Pancreas (tissue), 10 donors: ENCODE measurements at regions not wholly inside any gene's neighbourhood (a gene's known extent, or its start where the extent isn't known, plus 50 kb on each side); places are given as distances from the start of the nearest gene placed in this dataset.

ENCODE experiments used
- ATAC-seq, 4 donors: fragments of 200-7000 bp; cut with Tn5 transposase; one replicate each; pipeline versions ENCODE4 v1.8.0 to v1.9.1; 2020; ENCODE audit warnings: mild to moderate bottlenecking in 4 of 4, moderate library complexity in 4 of 4
- DNase-seq, 6 donors: peaks; one replicate each; pipeline ENCODE4 v3.0.0-alpha.2; 2020
- FAIRE-seq: peaks from 2 replicates; lab custom pipeline; 2012; peaks lifted over from hg19 to GRCh38; lab: Jason Lieb, UNC
- H3K27ac ChIP-seq, 4 donors: fragments of 200-600 bp; sonication (generic); 1 replicate in 3 of 4; 2 replicates in 1 of 4; pipeline versions ENCODE4 v1.5.0 to v1.8.0; 2020
- H3K27me3 ChIP-seq, 4 donors: fragments of 200-600 bp; one replicate each; pipeline ENCODE4 v1.8.0; 2021
- H3K36me3 ChIP-seq, 3 donors: fragments of 200-600 bp; sonication (generic) in 1 of 3; one replicate each; pipeline versions ENCODE4 v1.5.0 to v1.8.0; 2020 to 2021
- H3K4me1 ChIP-seq, 3 donors: fragments of 200-600 bp; one replicate each; pipeline ENCODE4 v1.8.0; 2021
- H3K4me3 ChIP-seq, 4 donors: fragments of 200-600 bp; sonication (generic) in 2 of 4; one replicate each; pipeline versions ENCODE4 v1.5.0 to v1.8.0; 2020 to 2021
- H3K9me3 ChIP-seq, 4 donors: fragments of 200-600 bp; one replicate each; pipeline ENCODE4 v1.8.0; 2021
- WGBS, 2 donors: extraction: QIAGEN DNeasy Blood & Tissue Kit; methylation state at CpG; one replicate each; pipeline ENCODE4 v1.1.7; 2013; 5-methylcytosine and 5-hydroxymethylcytosine counted together
- intact Hi-C, 3 donors: fragments of 100-400 bp; cut with DNase I; formaldehyde crosslinking; loops; one replicate each; pipeline versions ENCODE4 v1.11.1 to v1.14.2; 2022
- TF ChIP-seq, protein P1 (sequence below), 4 donors: fragments of 200-600 bp; sonication (generic) in 3 of 4; IDR thresholded peaks; one replicate each; pipeline versions ENCODE4 v1.5.0 to v1.8.0; 2021; ENCODE audit warnings: antibody characterized with exemption in 4 of 4
- donor health status: healthy with polysubstance abuse.
- donor health status: DM: no; HTN: no; CAD: no; lungs with moderate emphysema.
- donor health status: DM: no; HTN: no; CAD: no.
- donor health status: control.
- donor health status: control.
- donor health status: Bipolar disorder and iron deficiency.
- donor health status: DM: yes; HTN: yes; CAD: no.
- donor health status: DM: no; HTN: no; CAD: no.
- donor health status: DM: no; HTN: no; CAD: no.
- donor health status: DM: yes; HTN: yes; CAD: no.

DNA sequence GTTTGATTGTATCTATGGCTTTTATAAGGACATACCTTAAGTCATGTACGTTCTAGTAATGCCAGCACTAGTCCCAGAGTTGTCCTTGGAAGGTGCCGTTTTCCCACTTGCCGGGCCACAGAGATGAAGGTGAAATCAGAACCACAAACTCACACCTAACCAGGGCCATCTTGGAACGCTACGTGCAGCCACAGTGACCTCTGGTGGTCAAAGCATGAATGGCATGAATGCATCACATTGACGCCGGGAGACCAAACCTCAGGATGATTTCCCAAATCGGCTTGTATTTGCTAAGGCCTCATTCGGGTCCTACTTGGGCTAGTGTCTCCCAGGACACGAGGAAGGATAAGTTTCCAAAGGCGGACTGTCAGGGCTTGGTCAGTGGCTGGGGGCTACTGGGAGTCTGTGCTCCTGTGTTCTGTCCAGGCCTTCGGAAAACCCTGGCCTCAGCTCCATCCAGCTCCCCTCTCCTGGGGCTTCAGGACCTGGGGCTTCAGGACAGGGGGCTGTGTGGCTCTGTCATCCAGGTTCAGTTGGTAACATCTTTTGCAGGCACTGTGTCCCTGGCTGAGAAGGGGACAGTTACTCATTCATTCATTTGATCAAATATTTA lies 260.5 kb downstream of the PRDM2 start:
- no peaks in the 10 kb centered on the region for H3K9me3 ChIP-seq
- peak; percentile 61 to 91 (median 86) for ATAC-seq
- no peak for FAIRE-seq
- intact Hi-C loops: loop anchor here in 2 of 3 donors (5.0 to 10.0 kb wide), 2 partner anchors 296 to 298 kb away; no protein-coding TSS in a partner anchor
- no peak overlapping the region for H3K27ac ChIP-seq
- peak; percentile 34 to 84 (median 65) for DNase-seq
- H3K4me1 ChIP-seq: no peaks in the 10 kb centered on the region
- no peak overlapping the region for H3K4me3 ChIP-seq
- H3K27me3 ChIP-seq: peaks cover 0 to 2% (median 0%) of the 10 kb centered on the region in 4 donors
- 9% methylated on average over 12 of the region's 12 CpGs for WGBS, 2 donors
- no peaks in the 10 kb centered on the region for H3K36me3 ChIP-seq
- TF ChIP-seq, protein P1, sequence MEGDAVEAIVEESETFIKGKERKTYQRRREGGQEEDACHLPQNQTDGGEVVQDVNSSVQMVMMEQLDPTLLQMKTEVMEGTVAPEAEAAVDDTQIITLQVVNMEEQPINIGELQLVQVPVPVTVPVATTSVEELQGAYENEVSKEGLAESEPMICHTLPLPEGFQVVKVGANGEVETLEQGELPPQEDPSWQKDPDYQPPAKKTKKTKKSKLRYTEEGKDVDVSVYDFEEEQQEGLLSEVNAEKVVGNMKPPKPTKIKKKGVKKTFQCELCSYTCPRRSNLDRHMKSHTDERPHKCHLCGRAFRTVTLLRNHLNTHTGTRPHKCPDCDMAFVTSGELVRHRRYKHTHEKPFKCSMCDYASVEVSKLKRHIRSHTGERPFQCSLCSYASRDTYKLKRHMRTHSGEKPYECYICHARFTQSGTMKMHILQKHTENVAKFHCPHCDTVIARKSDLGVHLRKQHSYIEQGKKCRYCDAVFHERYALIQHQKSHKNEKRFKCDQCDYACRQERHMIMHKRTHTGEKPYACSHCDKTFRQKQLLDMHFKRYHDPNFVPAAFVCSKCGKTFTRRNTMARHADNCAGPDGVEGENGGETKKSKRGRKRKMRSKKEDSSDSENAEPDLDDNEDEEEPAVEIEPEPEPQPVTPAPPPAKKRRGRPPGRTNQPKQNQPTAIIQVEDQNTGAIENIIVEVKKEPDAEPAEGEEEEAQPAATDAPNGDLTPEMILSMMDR (IDR thresholded peaks at IDR 0.05): peak; percentile 92 to 95 (median 94)

DNA sequence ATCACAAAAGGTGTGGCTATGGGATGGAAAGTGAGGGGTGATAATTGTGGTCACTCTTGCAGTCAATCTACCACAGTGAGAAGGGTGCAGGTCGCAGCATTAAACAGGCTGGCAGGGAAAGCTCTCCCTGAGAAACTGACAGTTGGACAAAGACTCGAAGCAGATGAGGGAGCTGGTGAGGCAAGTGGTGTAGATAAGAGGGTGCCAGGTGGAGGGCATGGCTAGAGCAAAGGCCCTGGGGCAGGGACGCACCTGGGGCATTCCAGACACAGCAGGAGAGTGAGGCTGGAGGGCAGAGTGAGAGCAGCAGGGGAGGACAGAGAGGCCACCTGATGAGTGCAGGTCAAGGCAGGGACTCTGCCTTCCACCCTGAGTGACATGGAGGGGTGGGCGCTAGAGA lies 264.8 kb downstream of the PRDM2 start:
- TF ChIP-seq, protein P1 (IDR thresholded peaks at IDR 0.05): no peak
- Histone ChIP-seq H3K9me3 (no peaks in the 10 kb centered on the region), H3K4me1 (no peaks in the 10 kb centered on the region), H3K27ac (no peak overlapping the region), H3K27me3 (no peaks in the 10 kb centered on the region), H3K36me3 (no peaks in the 10 kb centered on the region), H3K4me3 (no peak overlapping the region)
- DNase-seq: no peak
- intact Hi-C loops: loop anchor here in 2 of 3 donors (5.0 to 10.0 kb wide), 2 partner anchors 300 to 302 kb away; no protein-coding TSS in a partner anchor
- FAIRE-seq: no peak
- 53 to 58% methylated on average over 4 of the region's 4 CpGs for WGBS, 2 donors
- no peak for ATAC-seq

DNA sequence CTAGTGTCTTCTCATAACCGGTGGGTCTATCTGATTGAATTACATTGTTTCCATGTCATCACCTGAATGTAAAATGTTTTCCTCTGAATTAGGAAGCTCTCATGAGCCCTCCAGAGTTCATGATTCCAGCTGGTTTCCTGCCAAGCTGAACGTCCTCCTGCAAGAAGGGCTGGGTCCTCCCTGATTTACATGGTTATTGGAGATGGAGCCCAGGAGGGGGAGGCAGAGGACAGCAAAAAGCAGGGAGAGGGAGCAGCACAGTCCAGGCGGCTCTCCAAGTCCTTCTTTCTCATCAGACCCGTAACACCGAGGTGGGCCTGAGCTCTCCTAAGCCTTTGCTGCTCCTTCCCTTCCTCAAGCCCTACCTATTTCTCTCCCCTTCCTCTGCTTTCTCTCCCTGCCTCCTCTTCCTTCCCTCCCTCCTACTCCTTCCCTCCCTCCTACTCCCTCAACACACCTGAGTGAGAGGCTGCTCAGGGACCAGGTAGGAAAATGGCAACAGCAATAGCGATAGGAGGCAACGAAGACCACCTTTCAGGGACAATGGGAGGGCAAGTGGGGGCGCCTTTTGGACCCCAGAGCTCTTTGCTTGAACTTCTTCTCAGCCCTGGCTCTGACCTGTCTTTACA lies 265.9 kb downstream of the PRDM2 start:
- H3K36me3 ChIP-seq: no peaks in the 10 kb centered on the region
- FAIRE-seq (no peak), DNase-seq (peak in 4 of 6 donors; percentile 18 to 41 (median 32)), ATAC-seq (peak; percentile 40 to 86 (median 78))
- no peak overlapping the region for H3K4me3 ChIP-seq
- intact Hi-C loops: loop anchor here in 1 of 3 donors (10.0 kb wide), 1 partner anchor 301 kb away; no protein-coding TSS in a partner anchor
- no peaks in the 10 kb centered on the region for H3K27me3 ChIP-seq
- no peaks in the 10 kb centered on the region for H3K9me3 ChIP-seq
- 13 to 19% methylated on average over 8 of the region's 8 CpGs for WGBS, 2 donors
- TF ChIP-seq, protein P1 (IDR thresholded peaks at IDR 0.05): peak in 1 of 4 donors; percentile 17
- H3K27ac ChIP-seq: no peak overlapping the region
- no peaks in the 10 kb centered on the region for H3K4me1 ChIP-seq

DNA sequence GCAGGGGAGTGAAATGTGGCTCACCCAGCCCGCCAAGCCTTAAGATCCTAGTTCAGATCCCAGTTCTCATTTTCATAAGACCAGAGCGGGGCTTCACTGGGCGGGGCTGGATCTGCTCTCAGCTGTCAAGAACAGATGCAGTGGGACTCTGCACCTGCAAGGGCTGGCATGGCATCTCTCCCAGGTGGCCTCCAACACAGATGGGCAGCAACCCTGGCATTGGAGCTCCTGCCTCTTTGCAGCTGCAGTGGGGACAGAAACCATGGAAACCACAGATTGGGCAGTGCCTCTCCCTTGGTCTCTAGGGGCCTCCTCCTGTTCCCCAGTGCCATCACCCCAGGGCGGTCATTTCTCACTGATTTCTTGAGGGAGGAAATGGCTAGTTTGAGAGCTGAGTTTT lies 267.7 kb downstream of the PRDM2 start:
- Histone ChIP-seq H3K4me1 (no peaks in the 10 kb centered on the region), H3K36me3 (no peaks in the 10 kb centered on the region), H3K4me3 (no peak overlapping the region), H3K27ac (no peak overlapping the region), H3K9me3 (no peaks in the 10 kb centered on the region), H3K27me3 (no peaks in the 10 kb centered on the region)
- TF ChIP-seq, protein P1 (IDR thresholded peaks at IDR 0.05): no peak
- no peak for DNase-seq
- ATAC-seq: no peak
- 64 to 83% methylated on average over 4 of the region's 4 CpGs for WGBS, 2 donors
- FAIRE-seq: no peak
- intact Hi-C loops: loop anchor here in 1 of 3 donors (10.0 kb wide), 1 partner anchor 303 kb away; no protein-coding TSS in a partner anchor
